ENCODE measurements at regions not wholly inside any gene's neighbourhood (a gene's known extent, or its start where the extent isn't known, plus 50 kb on each side); places are given as distances from the start of the nearest gene placed in this dataset.

DNA sequence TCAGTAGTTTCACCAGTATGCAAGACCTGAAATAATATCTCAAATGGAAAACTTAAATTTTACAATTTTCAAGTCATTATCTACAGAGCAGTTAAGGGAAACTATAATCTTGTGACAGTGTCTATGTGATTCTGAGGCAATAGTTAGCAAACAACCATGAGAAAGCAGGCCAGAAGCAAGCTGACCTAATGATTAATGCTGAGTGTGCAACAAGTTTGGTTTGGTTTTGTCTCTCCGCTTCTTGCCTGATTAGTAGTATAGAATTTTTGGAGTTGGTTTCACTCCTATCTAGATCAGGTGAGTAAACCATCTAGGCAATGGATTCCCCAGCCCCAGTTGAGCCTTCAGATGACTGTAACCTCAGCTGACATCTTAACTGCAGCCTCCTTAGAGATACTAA is 212.9 kb upstream of the NAV3 start:
- H3T11ph ChIP-seq (ENCODE audit: low read length), result no peak overlapping the region
- H3K9me3 Mint-ChIP-seq, result peaks cover 6 to 9% of the 10 kb centered on the region in 2 experiments; a peak in 3 of 5 replicates
- H2BK20ac ChIP-seq (ENCODE audit: low read depth, low read length, poor library complexity, severe bottlenecking), result no peak overlapping the region
- no peak overlapping the region for H2AK5ac ChIP-seq (ENCODE audit: insufficient read length, low read length)
- no peaks in the 10 kb centered on the region for H3K27me3 ChIP-seq (ENCODE audit: insufficient read depth, low read length)
- no peak overlapping the region for H2BK5ac ChIP-seq (ENCODE audit: insufficient read length, low read length)
- H4K8ac ChIP-seq (replicated peaks; ENCODE audit: insufficient read length, low read depth, low read length), result no peak overlapping the region
- no peaks in the 10 kb centered on the region for H3K23me2 ChIP-seq (ENCODE audit: insufficient read length, low read depth, low read length, poor library complexity, severe bottlenecking)
- H3K23ac ChIP-seq (ENCODE audit: insufficient read length, low read depth, low read length), result no peak overlapping the region
- H2BK120ac ChIP-seq (ENCODE audit: low read depth, low read length, poor library complexity, severe bottlenecking), result no peak overlapping the region
- TF ChIP-seq, protein P1, sequence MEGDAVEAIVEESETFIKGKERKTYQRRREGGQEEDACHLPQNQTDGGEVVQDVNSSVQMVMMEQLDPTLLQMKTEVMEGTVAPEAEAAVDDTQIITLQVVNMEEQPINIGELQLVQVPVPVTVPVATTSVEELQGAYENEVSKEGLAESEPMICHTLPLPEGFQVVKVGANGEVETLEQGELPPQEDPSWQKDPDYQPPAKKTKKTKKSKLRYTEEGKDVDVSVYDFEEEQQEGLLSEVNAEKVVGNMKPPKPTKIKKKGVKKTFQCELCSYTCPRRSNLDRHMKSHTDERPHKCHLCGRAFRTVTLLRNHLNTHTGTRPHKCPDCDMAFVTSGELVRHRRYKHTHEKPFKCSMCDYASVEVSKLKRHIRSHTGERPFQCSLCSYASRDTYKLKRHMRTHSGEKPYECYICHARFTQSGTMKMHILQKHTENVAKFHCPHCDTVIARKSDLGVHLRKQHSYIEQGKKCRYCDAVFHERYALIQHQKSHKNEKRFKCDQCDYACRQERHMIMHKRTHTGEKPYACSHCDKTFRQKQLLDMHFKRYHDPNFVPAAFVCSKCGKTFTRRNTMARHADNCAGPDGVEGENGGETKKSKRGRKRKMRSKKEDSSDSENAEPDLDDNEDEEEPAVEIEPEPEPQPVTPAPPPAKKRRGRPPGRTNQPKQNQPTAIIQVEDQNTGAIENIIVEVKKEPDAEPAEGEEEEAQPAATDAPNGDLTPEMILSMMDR (conservative IDR thresholded peaks at IDR 0.05), result no peak
- H3K27ac Mint-ChIP-seq, result no peak overlapping the region
- no peak overlapping the region for H3K9ac ChIP-seq (ENCODE audit: extremely low read depth, insufficient read length, low read length)
- no peak overlapping the region for H3K4ac ChIP-seq (ENCODE audit: low read depth, low read length)
- H3K18ac ChIP-seq (ENCODE audit: insufficient read length, low read depth, low read length), result no peak overlapping the region
- H4K91ac ChIP-seq (ENCODE audit: insufficient read length, low read depth, low read length), result no peak overlapping the region
- H2BK12ac ChIP-seq (ENCODE audit: insufficient read length, low read depth, low read length), result no peak overlapping the region
- no peak overlapping the region for H2BK15ac ChIP-seq (ENCODE audit: low read depth, low read length)
- peaks cover 0 to 11% (median 4%) of the 10 kb centered on the region in 3 experiments; a peak in 2 of 7 replicates for H3K36me3 Mint-ChIP-seq (ENCODE audit: insufficient read depth in 1 of 3, low read depth in 3 of 3)
- no peaks in the 10 kb centered on the region for H4K20me1 ChIP-seq (ENCODE audit: control insufficient read depth, insufficient read depth, insufficient read length)
- no peak for DNase-seq
- H3K56ac ChIP-seq (ENCODE audit: insufficient read length, low read depth, low read length), result no peak overlapping the region
- no peaks in the 10 kb centered on the region for H3K79me1 ChIP-seq (ENCODE audit: insufficient read depth, low read depth, low read length, poor library complexity, severe bottlenecking)
- H2AFZ ChIP-seq (ENCODE audit: low read length), result no peak overlapping the region
- no peak overlapping the region for H4K5ac ChIP-seq (ENCODE audit: insufficient read length, low read depth, low read length)
- no peak overlapping the region for H3K4me3 Mint-ChIP-seq
- WGBS (ENCODE audit: extremely low coverage, insufficient read length, low lambda C conversion rate), result no CpG with 5 or more reads among the region's 1 CpG
- H3K27me3 Mint-ChIP-seq (ENCODE audit: low read depth), result no peaks in the 10 kb centered on the region
- H3K4me1 Mint-ChIP-seq, result peaks cover 11 to 12% of the 10 kb centered on the region in 2 experiments
- H3K79me2 ChIP-seq (ENCODE audit: insufficient read depth, low read length), result no peaks in the 10 kb centered on the region
- 0 out of 2 replicates have a peak, but pooled peaks cover 2% of the 10 kb centered on the region for H3K4me1 ChIP-seq (ENCODE audit: insufficient read depth, low read length)
- H3K27ac ChIP-seq (ENCODE audit: insufficient read length, low read depth, low read length), result no peak overlapping the region
- H3K9me3 ChIP-seq (ENCODE audit: control insufficient read depth, low read depth, low read length), result no peaks in the 10 kb centered on the region
- no peak overlapping the region for H3K14ac ChIP-seq (ENCODE audit: insufficient read depth, low read length)
- H3K4me2 ChIP-seq (ENCODE audit: insufficient read depth, insufficient read length, low read length), result no peak overlapping the region
